HFFc6 (cell line): ENCODE measurements at regions not wholly inside any gene's neighbourhood (a gene's known extent, or its start where the extent isn't known, plus 50 kb on each side); places are given as distances from the start of the nearest gene placed in this dataset.
A peak's percentile ranks its signal among the peaks of the same experiment; 100 is the strongest.

Experiments
- DNase-seq: peaks from one replicate; pipeline ENCODE4 v3.0.0-alpha.2; 2018
- H3K27ac Mint-ChIP-seq: 2 replicates; pipeline ENCODE4 v1.8.0; 2020; ENCODE audit warnings: mild to moderate bottlenecking, mixed read lengths
- H3K27me3 Mint-ChIP-seq: 2 replicates; pipeline ENCODE4 v1.8.0; 2021; ENCODE audit warnings: mild to moderate bottlenecking, moderate library complexity, mixed read lengths; ENCODE audit not compliant: insufficient read depth
- H3K36me3 Mint-ChIP-seq: 2 replicates; pipeline ENCODE4 v1.8.0; 2021; ENCODE audit warnings: low read depth, mixed read lengths
- H3K4me1 Mint-ChIP-seq: 2 replicates; pipeline ENCODE4 v1.8.0; 2020; ENCODE audit warnings: low read depth, mixed read lengths
- H3K4me3 Mint-ChIP-seq: 2 replicates; pipeline ENCODE4 v1.8.0; 2020; ENCODE audit warnings: mild to moderate bottlenecking, moderate library complexity, mixed read lengths
- H3K9me3 Mint-ChIP-seq: 2 replicates; pipeline ENCODE4 v1.8.0; 2020; ENCODE audit warnings: mild to moderate bottlenecking, mixed read lengths
- CTCF ChIP-seq: fragments of 200-600 bp; sonication (generic); IDR thresholded peaks from 2 replicates; pipeline ENCODE4 v1.5.0; 2021; ENCODE audit warnings: antibody characterized with exemption, mild to moderate bottlenecking

GRCh38 chr21:25234857-25235801 lies 372.2 kb downstream of the MRPL39 start:
- no peak for TF ChIP-seq CTCF
- peaks cover 30% of the 10 kb centered on the region for H3K9me3 Mint-ChIP-seq
- peaks cover 9% of the 10 kb centered on the region; the same call in 1 of the 2 replicates for H3K36me3 Mint-ChIP-seq
- no peaks in the 10 kb centered on the region; the same call in 1 of the 2 replicates for H3K27me3 Mint-ChIP-seq
- no peak for DNase-seq
- H3K4me1 Mint-ChIP-seq, result peaks cover 6% of the 10 kb centered on the region; the same call in 1 of the 2 replicates
- H3K4me3 Mint-ChIP-seq, result peak overlapping the region; percentile 79
- H3K27ac Mint-ChIP-seq, result peak overlapping the region; percentile 50; the same call in 1 of the 2 replicates

GRCh38 chr21:25220954-25221353 lies 386.3 kb downstream of the MRPL39 start:
- Mint-ChIP-seq H3K27me3 (no peaks in the 10 kb centered on the region), H3K4me3 (no peak overlapping the region), H3K9me3 (peaks cover 23% of the 10 kb centered on the region), H3K4me1 (peaks cover 10% of the 10 kb centered on the region; the same call in 1 of the 2 replicates), H3K27ac (no peak overlapping the region), H3K36me3 (peaks cover 17% of the 10 kb centered on the region)
- no peak for DNase-seq
- no peak for TF ChIP-seq CTCF

GRCh38 chr21:25220169-25220568 lies 387.1 kb downstream of the MRPL39 start:
- peaks cover 13% of the 10 kb centered on the region; the same call in 1 of the 2 replicates for H3K4me1 Mint-ChIP-seq

GRCh38 chr21:25215698-25216384 lies 391.4 kb downstream of the MRPL39 start:
- peaks cover 20% of the 10 kb centered on the region; the same call in 1 of the 2 replicates for H3K4me1 Mint-ChIP-seq
- peaks cover 3% of the 10 kb centered on the region; the same call in 1 of the 2 replicates for H3K27me3 Mint-ChIP-seq
- H3K36me3 Mint-ChIP-seq, result peaks cover 5% of the 10 kb centered on the region; the same call in 1 of the 2 replicates
- no peak for DNase-seq
- peaks cover 9% of the 10 kb centered on the region for H3K9me3 Mint-ChIP-seq
- TF ChIP-seq CTCF, result no peak
- no peak overlapping the region for H3K27ac Mint-ChIP-seq
- H3K4me3 Mint-ChIP-seq, result no peak overlapping the region

More at GRCh38 chr21:25220169-25220568, 387.1 kb downstream of the MRPL39 start:
- no peak for DNase-seq
- TF ChIP-seq CTCF, result no peak
- Mint-ChIP-seq H3K27ac (no peak overlapping the region), H3K27me3 (no peaks in the 10 kb centered on the region), H3K9me3 (peaks cover 23% of the 10 kb centered on the region), H3K4me3 (no peak overlapping the region), H3K36me3 (peaks cover 17% of the 10 kb centered on the region)

DNA sequence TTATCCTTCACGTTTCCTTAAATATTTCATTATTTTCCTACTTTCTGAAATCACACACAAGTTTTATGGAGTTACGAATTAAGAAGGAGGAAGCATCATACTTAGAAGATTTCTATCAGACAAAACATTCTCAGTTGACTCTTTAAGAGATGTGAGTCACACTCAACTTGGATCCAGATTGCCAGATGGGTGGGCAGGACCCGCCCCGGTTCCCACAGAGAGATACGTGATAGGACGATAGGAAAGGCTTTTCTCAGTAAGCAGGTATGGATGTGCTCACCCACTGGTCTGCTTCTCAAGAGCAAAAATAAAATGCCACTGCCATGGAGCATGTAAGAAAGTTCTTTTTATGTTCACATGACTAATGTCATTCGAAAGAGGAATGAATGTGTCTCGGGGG lies 392.6 kb downstream of the MRPL39 start:
- DNase-seq, result no peak
- TF ChIP-seq CTCF, result no peak
- peaks cover 3% of the 10 kb centered on the region; the same call in 1 of the 2 replicates for H3K36me3 Mint-ChIP-seq
- peaks cover 20% of the 10 kb centered on the region; the same call in 1 of the 2 replicates for H3K4me1 Mint-ChIP-seq
- H3K4me3 Mint-ChIP-seq, result no peak overlapping the region
- H3K27me3 Mint-ChIP-seq, result peaks cover 3% of the 10 kb centered on the region; the same call in 1 of the 2 replicates
- peaks cover 6% of the 10 kb centered on the region; the same call in 1 of the 2 replicates for H3K9me3 Mint-ChIP-seq
- H3K27ac Mint-ChIP-seq, result no peak overlapping the region
